ENCODE measurements at regions not wholly inside any gene's neighbourhood (a gene's known extent, or its start where the extent isn't known, plus 50 kb on each side); places are given as distances from the start of the nearest gene placed in this dataset.

DNA sequence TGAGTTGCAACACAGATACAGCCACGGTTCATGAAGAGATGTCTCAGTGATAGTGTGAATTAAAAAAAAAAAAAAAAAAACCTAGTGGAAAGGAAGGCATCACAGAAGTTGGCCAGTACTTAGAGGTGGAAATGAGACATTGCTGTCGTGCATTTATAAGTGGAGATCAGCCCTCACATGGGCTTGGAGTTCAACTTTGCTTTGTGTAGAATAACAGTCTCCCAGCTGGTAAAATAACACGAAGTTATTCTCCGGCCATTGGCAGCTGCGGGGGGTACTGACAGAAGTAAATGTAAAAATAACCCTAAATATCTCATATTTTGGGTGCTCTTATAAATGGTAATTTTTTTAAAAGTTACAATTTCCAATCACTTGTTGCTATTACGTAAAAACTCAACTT, 98.8 kb upstream of the TMEM18 start:
- no TSS peak for BruUV-seq (replicated peaks)
- H3K9me3 ChIP-seq (ENCODE audit: insufficient read depth, low read depth): no peaks in the 10 kb centered on the region
- no peaks in the 10 kb centered on the region for H4K20me1 ChIP-seq (ENCODE audit: insufficient read depth)
- no peaks in the 10 kb centered on the region for H3K79me2 ChIP-seq (ENCODE audit: low read depth)
- CTCF ChIA-PET: no interaction called here
- H3K4me3 ChIP-seq: no peak overlapping the region
- H3K27ac ChIP-seq: no peak overlapping the region
- H2AFZ ChIP-seq: no peak overlapping the region
- H3F3A ChIP-seq (ENCODE audit: insufficient read depth, low read depth): no peaks in the 10 kb centered on the region
- DNase-seq: no peak
- H3K27me3 ChIP-seq (ENCODE audit: insufficient read depth, low read depth): peaks cover 92% of the 10 kb centered on the region
- intact Hi-C loops (cut with micrococcal nuclease; ENCODE audit: unreplicated experiment): no loop called here
- no peaks in the 10 kb centered on the region for H3K9me2 ChIP-seq (ENCODE audit: insufficient read depth)
- H3K4me1 ChIP-seq (replicated peaks; ENCODE audit: insufficient read depth): no peaks in the 10 kb centered on the region
- no peaks in the 10 kb centered on the region for H3K36me3 ChIP-seq (ENCODE audit: low read depth)
- no peak for TF ChIP-seq EZH2 (IDR thresholded peaks at IDR 0.05; ENCODE audit: low read depth)
- TF ChIP-seq, protein P1, sequence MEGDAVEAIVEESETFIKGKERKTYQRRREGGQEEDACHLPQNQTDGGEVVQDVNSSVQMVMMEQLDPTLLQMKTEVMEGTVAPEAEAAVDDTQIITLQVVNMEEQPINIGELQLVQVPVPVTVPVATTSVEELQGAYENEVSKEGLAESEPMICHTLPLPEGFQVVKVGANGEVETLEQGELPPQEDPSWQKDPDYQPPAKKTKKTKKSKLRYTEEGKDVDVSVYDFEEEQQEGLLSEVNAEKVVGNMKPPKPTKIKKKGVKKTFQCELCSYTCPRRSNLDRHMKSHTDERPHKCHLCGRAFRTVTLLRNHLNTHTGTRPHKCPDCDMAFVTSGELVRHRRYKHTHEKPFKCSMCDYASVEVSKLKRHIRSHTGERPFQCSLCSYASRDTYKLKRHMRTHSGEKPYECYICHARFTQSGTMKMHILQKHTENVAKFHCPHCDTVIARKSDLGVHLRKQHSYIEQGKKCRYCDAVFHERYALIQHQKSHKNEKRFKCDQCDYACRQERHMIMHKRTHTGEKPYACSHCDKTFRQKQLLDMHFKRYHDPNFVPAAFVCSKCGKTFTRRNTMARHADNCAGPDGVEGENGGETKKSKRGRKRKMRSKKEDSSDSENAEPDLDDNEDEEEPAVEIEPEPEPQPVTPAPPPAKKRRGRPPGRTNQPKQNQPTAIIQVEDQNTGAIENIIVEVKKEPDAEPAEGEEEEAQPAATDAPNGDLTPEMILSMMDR (conservative IDR thresholded peaks at IDR 0.05): no peak
- POLR2A ChIA-PET (ENCODE audit: unreplicated experiment): no interaction called here
- no peak overlapping the region for H3K4me2 ChIP-seq

DNA sequence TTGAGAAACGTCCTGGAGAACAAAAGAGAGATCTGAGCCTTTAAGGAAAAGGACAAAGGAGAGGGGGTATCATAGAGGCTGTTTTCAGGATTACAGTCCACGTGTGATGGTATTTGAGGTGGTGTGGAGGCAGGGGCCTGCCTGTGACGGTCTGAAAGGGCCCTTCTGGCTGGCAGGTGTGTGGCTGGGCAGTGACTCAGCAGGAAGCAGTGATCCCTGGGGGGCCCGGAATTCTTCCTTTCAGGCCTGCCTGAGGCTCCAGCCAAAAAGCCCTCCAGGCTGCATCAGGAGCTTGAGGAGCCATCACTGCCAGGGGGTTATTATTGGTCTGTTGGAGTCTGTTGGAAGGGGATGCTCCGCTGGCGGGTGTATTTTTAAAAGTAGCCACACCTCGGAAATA, 97.2 kb upstream of the TMEM18 start:
- H3K4me1 ChIP-seq (replicated peaks; ENCODE audit: insufficient read depth): no peaks in the 10 kb centered on the region
- H3F3A ChIP-seq (ENCODE audit: insufficient read depth, low read depth): no peaks in the 10 kb centered on the region
- POLR2A ChIA-PET (ENCODE audit: unreplicated experiment): no interaction called here
- TF ChIP-seq EZH2 (IDR thresholded peaks at IDR 0.05; ENCODE audit: low read depth): no peak
- TF ChIP-seq, protein P1 (conservative IDR thresholded peaks at IDR 0.05): no peak
- peaks cover 92% of the 10 kb centered on the region for H3K27me3 ChIP-seq (ENCODE audit: insufficient read depth, low read depth)
- H4K20me1 ChIP-seq (ENCODE audit: insufficient read depth): no peaks in the 10 kb centered on the region
- H3K27ac ChIP-seq: no peak overlapping the region
- DNase-seq: no peak
- no peaks in the 10 kb centered on the region for H3K79me2 ChIP-seq (ENCODE audit: low read depth)
- H3K9me3 ChIP-seq (ENCODE audit: insufficient read depth, low read depth): no peaks in the 10 kb centered on the region
- CTCF ChIA-PET: no interaction called here
- no TSS peak for BruUV-seq (replicated peaks)
- H3K9me2 ChIP-seq (ENCODE audit: insufficient read depth): no peaks in the 10 kb centered on the region
- H3K4me2 ChIP-seq: no peak overlapping the region
- no peaks in the 10 kb centered on the region for H3K36me3 ChIP-seq (ENCODE audit: low read depth)
- no peak overlapping the region for H3K4me3 ChIP-seq
- no peak overlapping the region for H2AFZ ChIP-seq
- intact Hi-C loops (cut with micrococcal nuclease; ENCODE audit: unreplicated experiment): no loop called here

DNA sequence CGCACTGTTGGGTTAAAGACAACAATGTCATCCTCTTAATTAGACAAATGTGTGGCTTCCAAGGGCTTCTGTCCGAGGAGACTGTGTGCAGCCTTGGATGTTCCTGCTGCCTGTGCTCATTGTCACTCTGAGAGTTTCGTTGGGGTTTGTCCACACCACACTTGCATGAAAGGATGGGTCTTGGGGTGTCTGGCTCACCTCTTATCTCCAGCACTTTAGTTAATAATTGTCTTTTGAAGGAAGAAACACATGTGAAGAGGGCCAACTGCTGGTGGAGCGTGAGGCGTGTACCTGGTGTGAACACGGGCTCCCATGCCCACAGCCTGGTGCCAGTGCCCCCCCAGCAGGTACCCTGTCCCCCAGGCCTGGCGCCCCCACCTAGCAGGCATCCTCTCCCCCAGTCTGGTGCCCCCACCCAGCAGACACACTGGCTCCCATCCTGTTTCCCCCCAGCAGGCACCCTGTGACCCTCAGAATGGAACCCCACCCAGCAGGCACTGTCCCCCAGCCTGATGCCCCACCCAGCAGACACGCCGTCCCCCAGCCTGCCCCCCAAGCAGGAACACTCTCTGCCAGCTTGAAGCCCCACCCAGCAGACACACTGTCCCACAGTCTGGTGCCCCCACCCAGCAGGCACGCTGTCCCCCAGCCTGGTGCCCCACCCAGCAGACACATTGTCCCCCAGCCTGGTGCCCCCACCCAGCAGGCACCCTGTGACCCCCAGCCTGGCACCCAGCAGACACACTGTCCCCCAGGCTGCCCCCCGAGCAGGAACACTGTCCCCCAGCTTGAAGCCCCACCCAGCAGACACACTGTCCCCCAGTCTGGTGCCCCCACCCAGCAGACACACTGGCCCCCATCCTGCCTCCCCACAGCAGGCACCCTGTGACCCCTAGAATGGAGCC, 96.3 kb upstream of the TMEM18 start:
- POLR2A ChIA-PET (ENCODE audit: unreplicated experiment): no interaction called here
- H4K20me1 ChIP-seq (ENCODE audit: insufficient read depth): no peaks in the 10 kb centered on the region
- H3K9me2 ChIP-seq (ENCODE audit: insufficient read depth): no peaks in the 10 kb centered on the region
- TF ChIP-seq, protein P1 (conservative IDR thresholded peaks at IDR 0.05): no peak
- no peak for TF ChIP-seq EZH2 (IDR thresholded peaks at IDR 0.05; ENCODE audit: low read depth)
- no TSS peak for BruUV-seq (replicated peaks)
- intact Hi-C loops (cut with micrococcal nuclease; ENCODE audit: unreplicated experiment): no loop called here
- no peaks in the 10 kb centered on the region for H3K9me3 ChIP-seq (ENCODE audit: insufficient read depth, low read depth)
- no peak overlapping the region for H2AFZ ChIP-seq
- no peaks in the 10 kb centered on the region for H3F3A ChIP-seq (ENCODE audit: insufficient read depth, low read depth)
- DNase-seq: no peak
- H3K27ac ChIP-seq: no peak overlapping the region
- no peaks in the 10 kb centered on the region for H3K36me3 ChIP-seq (ENCODE audit: low read depth)
- H3K4me2 ChIP-seq: no peak overlapping the region
- no peaks in the 10 kb centered on the region for H3K4me1 ChIP-seq (replicated peaks; ENCODE audit: insufficient read depth)
- H3K27me3 ChIP-seq (ENCODE audit: insufficient read depth, low read depth): peaks cover 92% of the 10 kb centered on the region
- CTCF ChIA-PET: no interaction called here
- no peak overlapping the region for H3K4me3 ChIP-seq
- no peaks in the 10 kb centered on the region for H3K79me2 ChIP-seq (ENCODE audit: low read depth)
